Endothelial cell (in vitro differentiated cells): ENCODE measurements at regions not wholly inside any gene's neighbourhood (a gene's known extent, or its start where the extent isn't known, plus 50 kb on each side); places are given as distances from the start of the nearest gene placed in this dataset.

Experiments
- DNase-seq: peaks from one replicate; pipeline ENCODE4 v3.0.0; 2021; ENCODE audit warnings: low spot score
- H3K27ac Mint-ChIP-seq: one replicate; pipeline ENCODE4 v1.8.0; 2021; ENCODE audit warnings: mixed read lengths, inconsistent platforms; ENCODE audit not compliant: unreplicated experiment
- H3K27me3 Mint-ChIP-seq: one replicate; pipeline ENCODE4 v1.8.0; 2021; ENCODE audit warnings: mild to moderate bottlenecking, moderate library complexity, mixed read lengths, inconsistent platforms; ENCODE audit not compliant: unreplicated experiment
- H3K36me3 Mint-ChIP-seq: one replicate; pipeline ENCODE4 v1.8.0; 2021; ENCODE audit warnings: mild to moderate bottlenecking, low read depth, mixed read lengths, inconsistent platforms; ENCODE audit not compliant: unreplicated experiment
- H3K4me1 Mint-ChIP-seq: one replicate; pipeline ENCODE4 v1.8.0; 2021; ENCODE audit warnings: mild to moderate bottlenecking, mixed read lengths, inconsistent platforms; ENCODE audit not compliant: unreplicated experiment
- H3K4me3 Mint-ChIP-seq: one replicate; pipeline ENCODE4 v1.8.0; 2021; ENCODE audit warnings: mild to moderate bottlenecking, mixed read lengths, inconsistent platforms; ENCODE audit not compliant: unreplicated experiment
- H3K9me3 Mint-ChIP-seq: one replicate; pipeline ENCODE4 v1.8.0; 2021; ENCODE audit warnings: mixed read lengths, inconsistent platforms; ENCODE audit not compliant: unreplicated experiment
- CTCF ChIP-seq: fragments of 200-600 bp; sonication (generic); IDR thresholded peaks from one replicate; pipeline ENCODE4 v1.5.0; 2021; ENCODE audit warnings: antibody characterized with exemption; ENCODE audit not compliant: unreplicated experiment

GRCh38 chr22:23384431-23384830, 195.7 kb downstream of the IGLL1 start:
- Mint-ChIP-seq H3K4me1 (no peaks in the 10 kb centered on the region), H3K27ac (no peak overlapping the region), H3K9me3 (no peaks in the 10 kb centered on the region), H3K4me3 (no peak overlapping the region), H3K36me3 (no peaks in the 10 kb centered on the region), H3K27me3 (peaks cover 7% of the 10 kb centered on the region)
- no peak for TF ChIP-seq CTCF
- no peak for DNase-seq

- H3K4me1 Mint-ChIP-seq = no peaks in the 10 kb centered on the region
- H3K4me3 Mint-ChIP-seq = no peak overlapping the region
- H3K36me3 Mint-ChIP-seq = no peaks in the 10 kb centered on the region
- H3K27ac Mint-ChIP-seq = no peak overlapping the region
- no peak for TF ChIP-seq CTCF
- H3K9me3 Mint-ChIP-seq = no peaks in the 10 kb centered on the region
- H3K27me3 Mint-ChIP-seq = peaks cover 7% of the 10 kb centered on the region
- no peak for DNase-seq
Observed at GRCh38 chr22:23383491-23384361, 196.4 kb downstream of the IGLL1 start.

GRCh38 chr22:23382428-23383218, 197.5 kb downstream of the IGLL1 start:
- H3K4me1 Mint-ChIP-seq = no peaks in the 10 kb centered on the region
- no peak for TF ChIP-seq CTCF
- H3K27me3 Mint-ChIP-seq = peaks cover 7% of the 10 kb centered on the region

GRCh38 chr22:23381661-23382427, 198.2 kb downstream of the IGLL1 start:
- no peaks in the 10 kb centered on the region for H3K9me3 Mint-ChIP-seq
- H3K27me3 Mint-ChIP-seq = peaks cover 7% of the 10 kb centered on the region
- no peak overlapping the region for H3K4me3 Mint-ChIP-seq
- H3K36me3 Mint-ChIP-seq = no peaks in the 10 kb centered on the region
- no peak for DNase-seq
- H3K27ac Mint-ChIP-seq = no peak overlapping the region
- no peaks in the 10 kb centered on the region for H3K4me1 Mint-ChIP-seq
- no peak for TF ChIP-seq CTCF

More at GRCh38 chr22:23382428-23383218, 197.5 kb downstream of the IGLL1 start:
- no peak for DNase-seq
- Mint-ChIP-seq H3K4me3 (no peak overlapping the region), H3K9me3 (no peaks in the 10 kb centered on the region), H3K36me3 (no peaks in the 10 kb centered on the region), H3K27ac (no peak overlapping the region)
